Activated naive CD8-positive, alpha-beta T cell treated with anti-CD3 and anti-CD28 coated beads, Interleukin-2, amount 50 U/mL, for 24 hours (primary cell): ENCODE measurements at regions not wholly inside any gene's neighbourhood (a gene's known extent, or its start where the extent isn't known, plus 50 kb on each side); places are given as distances from the start of the nearest gene placed in this dataset.

Experiments used
- ATAC-seq: fragments of 150-1000 bp; cut with Tn5 transposase; one replicate; pipeline ENCODE4 v1.10.0; 2021
- DNase-seq: peaks from one replicate; pipeline ENCODE4 v3.0.0; 2021
- H3K27ac Mint-ChIP-seq: one replicate; pipeline ENCODE4 v1.8.0; 2021; ENCODE audit warnings: mild to moderate bottlenecking, mixed read lengths
- H3K27me3 Mint-ChIP-seq: one replicate; pipeline ENCODE4 v1.8.0; 2021; ENCODE audit warnings: mixed read lengths
- H3K36me3 Mint-ChIP-seq: one replicate; pipeline ENCODE4 v1.8.0; 2021; ENCODE audit warnings: low read depth, mixed read lengths
- H3K4me1 Mint-ChIP-seq: one replicate; pipeline ENCODE4 v1.8.0; 2021; ENCODE audit warnings: mixed read lengths
- H3K4me3 Mint-ChIP-seq: one replicate; pipeline ENCODE4 v1.8.0; 2021; ENCODE audit warnings: mild to moderate bottlenecking, moderate library complexity, mixed read lengths
- H3K9me3 Mint-ChIP-seq: one replicate; pipeline ENCODE4 v1.8.0; 2021; ENCODE audit warnings: mixed read lengths

DNA sequence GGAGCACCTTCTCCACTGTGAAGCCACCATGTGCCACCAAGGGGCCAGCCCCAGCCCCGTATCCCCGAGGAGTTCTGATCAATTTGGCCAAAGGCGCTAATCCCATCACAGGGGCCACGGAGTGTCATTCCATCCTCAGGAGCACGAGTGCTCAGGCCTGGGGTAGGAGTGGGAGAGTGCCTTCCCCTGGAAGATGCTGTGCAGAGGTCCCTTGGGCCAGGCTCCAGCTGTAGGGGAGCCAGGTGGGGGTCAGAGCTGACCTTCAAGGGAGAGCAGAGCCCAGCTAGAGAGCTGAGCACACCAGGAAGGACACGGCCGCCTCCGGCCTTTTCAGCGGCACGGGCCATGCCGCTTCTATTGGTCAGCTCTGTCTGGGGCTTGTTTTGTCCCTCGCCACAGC lies 1459.9 kb downstream of the BRD1 start:
- ATAC-seq (no peak), DNase-seq (no peak)
- Mint-ChIP-seq H3K36me3 (no peaks in the 10 kb centered on the region), H3K9me3 (no peaks in the 10 kb centered on the region), H3K4me3 (no peak overlapping the region), H3K27me3 (peaks cover 3% of the 10 kb centered on the region), H3K4me1 (no peaks in the 10 kb centered on the region), H3K27ac (no peak overlapping the region)

DNA sequence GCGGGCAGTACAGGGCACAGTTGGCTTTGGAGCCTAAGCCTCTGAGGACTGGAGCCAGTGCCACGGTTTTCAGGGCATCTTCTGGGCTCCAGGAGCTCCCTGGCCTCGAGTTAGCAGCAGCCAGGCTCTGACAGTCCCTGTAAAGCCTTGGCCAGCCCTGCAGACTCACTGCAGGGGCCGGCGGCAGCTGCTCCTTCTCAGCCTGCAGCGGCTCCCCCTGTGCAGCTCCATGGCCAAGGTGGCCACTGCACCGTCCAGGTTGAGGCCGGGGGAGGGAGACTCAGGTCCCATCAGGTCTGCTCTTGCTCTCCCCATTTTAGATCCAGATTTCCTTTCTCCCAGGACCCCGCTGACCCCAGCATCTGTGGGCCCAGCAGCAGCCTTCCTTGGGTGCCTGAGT lies 1461.1 kb downstream of the BRD1 start:
- ATAC-seq (no peak), DNase-seq (no peak)
- Mint-ChIP-seq H3K4me3 (no peak overlapping the region), H3K4me1 (no peaks in the 10 kb centered on the region), H3K9me3 (no peaks in the 10 kb centered on the region), H3K36me3 (no peaks in the 10 kb centered on the region), H3K27ac (no peak overlapping the region), H3K27me3 (peaks cover 3% of the 10 kb centered on the region)

DNA sequence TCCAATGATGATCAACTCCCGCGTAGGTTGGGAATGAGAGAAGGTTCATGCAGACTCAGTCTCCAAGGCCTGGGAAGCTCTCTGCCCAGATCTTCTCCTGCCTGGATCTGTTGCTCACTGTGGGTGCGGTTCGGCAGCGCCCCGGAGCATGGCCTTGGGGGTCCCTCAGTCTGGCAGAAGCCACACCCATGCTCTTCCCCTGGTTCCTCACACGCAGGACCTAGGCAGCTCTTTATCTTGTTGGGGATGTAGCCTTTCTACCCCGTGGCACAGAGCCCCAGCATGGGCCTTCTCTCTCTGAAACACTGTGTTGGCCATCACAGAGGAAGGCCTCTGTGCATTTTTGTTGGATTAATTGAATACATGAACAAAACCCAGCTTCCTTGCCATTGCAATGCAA lies 1461.6 kb downstream of the BRD1 start:
- no peaks in the 10 kb centered on the region for H3K9me3 Mint-ChIP-seq
- H3K4me1 Mint-ChIP-seq: no peaks in the 10 kb centered on the region
- ATAC-seq: no peak
- H3K27ac Mint-ChIP-seq: no peak overlapping the region
- H3K27me3 Mint-ChIP-seq: no peaks in the 10 kb centered on the region
- no peaks in the 10 kb centered on the region for H3K36me3 Mint-ChIP-seq
- H3K4me3 Mint-ChIP-seq: no peak overlapping the region
- DNase-seq: no peak

DNA sequence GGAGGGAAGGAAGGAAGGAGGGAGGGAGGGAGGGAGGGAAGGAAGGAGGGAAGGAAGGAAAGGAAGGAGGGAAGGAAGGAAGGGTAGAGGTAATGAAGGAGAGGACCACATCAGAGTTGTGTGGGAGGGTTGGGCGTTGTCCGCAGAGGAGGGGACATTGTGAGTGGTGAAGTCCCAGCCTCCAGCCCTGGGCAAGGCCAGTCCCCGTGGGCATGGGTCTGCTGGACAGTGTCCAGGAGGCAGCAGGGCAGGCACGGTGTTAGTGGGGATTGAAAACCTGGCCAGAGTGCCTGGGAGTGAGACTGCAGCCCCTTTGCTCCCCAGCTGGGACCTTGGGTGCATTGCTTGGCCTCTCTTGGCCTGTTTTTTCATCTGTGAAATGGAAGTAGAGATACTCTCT lies 1462.3 kb downstream of the BRD1 start:
- ATAC-seq (no peak), DNase-seq (no peak)
- no peak overlapping the region for H3K4me3 Mint-ChIP-seq
- H3K9me3 Mint-ChIP-seq: no peaks in the 10 kb centered on the region
- H3K27ac Mint-ChIP-seq: no peak overlapping the region
- no peaks in the 10 kb centered on the region for H3K27me3 Mint-ChIP-seq
- H3K4me1 Mint-ChIP-seq: no peaks in the 10 kb centered on the region
- no peaks in the 10 kb centered on the region for H3K36me3 Mint-ChIP-seq

DNA sequence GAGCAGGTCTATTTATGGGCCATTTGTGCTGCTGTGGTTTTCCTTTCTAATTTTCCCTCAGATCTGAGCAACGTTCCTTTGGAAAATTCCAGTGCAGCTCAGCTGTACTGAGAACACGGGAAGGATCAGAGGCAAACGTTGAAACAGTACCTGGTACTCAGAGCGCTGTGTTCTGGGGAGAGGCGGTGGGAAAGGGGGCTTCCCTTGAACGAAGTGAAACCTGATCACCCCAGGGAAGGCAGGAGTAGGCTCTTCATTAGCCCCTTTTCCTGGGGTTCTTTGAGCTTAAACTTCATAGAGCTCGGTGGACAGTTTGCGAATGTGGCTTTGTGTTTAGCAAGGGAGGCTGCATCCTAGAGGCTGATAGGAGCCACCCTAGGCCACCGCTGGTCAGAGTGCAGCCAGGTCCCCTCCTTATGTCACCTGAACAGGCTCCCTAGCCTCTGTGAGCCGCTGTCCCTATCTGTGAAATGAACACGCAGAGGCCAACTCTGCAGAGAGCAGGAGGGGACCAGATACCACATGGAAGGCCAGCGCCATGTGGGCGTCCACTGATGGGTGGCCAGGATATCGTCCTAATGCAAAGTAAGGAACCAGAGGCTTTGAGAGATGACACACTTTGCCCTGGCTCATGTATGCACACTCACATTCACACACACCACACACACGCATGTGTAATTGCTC lies 1464.8 kb downstream of the BRD1 start:
- no peaks in the 10 kb centered on the region for H3K27me3 Mint-ChIP-seq
- no peak overlapping the region for H3K4me3 Mint-ChIP-seq
- DNase-seq (no peak), ATAC-seq (no peak)
- no peak overlapping the region for H3K27ac Mint-ChIP-seq
- no peaks in the 10 kb centered on the region for H3K9me3 Mint-ChIP-seq
- H3K36me3 Mint-ChIP-seq: no peaks in the 10 kb centered on the region
- H3K4me1 Mint-ChIP-seq: no peaks in the 10 kb centered on the region

DNA sequence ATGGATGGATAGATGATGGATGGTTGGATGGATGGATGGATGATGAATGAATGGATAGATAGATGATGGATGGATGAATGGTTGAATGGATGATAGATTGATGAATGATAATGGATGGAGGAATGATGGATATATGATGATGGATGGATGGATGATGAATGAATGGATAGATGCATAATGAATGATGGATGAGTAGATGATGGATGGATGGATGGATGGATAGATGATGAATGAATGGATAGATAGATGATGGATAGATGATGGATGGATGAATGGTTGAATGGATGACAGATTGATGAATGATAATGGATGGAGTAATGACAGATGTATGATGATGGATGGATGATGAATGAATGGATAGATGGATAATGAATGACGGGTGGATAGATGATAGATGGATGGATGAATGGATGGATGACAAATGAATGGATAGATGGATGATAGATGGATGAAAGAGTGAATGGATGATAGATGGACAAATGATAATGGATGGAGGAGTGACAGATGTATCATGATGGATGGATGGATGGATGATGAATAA lies 1466.5 kb downstream of the BRD1 start:
- Mint-ChIP-seq H3K27ac (no peak overlapping the region), H3K9me3 (no peaks in the 10 kb centered on the region), H3K4me1 (no peaks in the 10 kb centered on the region), H3K4me3 (no peak overlapping the region), H3K36me3 (no peaks in the 10 kb centered on the region), H3K27me3 (peaks cover 4% of the 10 kb centered on the region)
- DNase-seq (no peak), ATAC-seq (no peak)

DNA sequence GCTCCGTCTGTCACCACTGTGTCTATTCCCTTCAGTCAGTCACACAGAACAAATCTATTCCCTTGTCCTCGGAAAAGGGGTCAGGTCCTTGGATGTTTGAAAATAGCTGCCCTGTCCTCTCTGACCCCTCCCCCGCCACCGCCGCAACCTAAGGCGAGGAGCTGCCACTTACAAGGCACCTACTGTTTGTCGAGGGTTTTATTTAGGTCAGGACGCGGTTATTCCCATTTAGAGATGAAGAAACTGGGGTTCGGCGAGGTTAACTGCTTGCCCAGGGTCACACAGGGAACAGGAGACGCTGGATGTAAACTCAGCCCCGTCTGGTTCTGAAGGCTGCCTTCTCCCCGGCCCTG lies 1468.1 kb downstream of the BRD1 start:
- no peak overlapping the region for H3K4me3 Mint-ChIP-seq
- no peak overlapping the region for H3K27ac Mint-ChIP-seq
- ATAC-seq (no peak), DNase-seq (no peak)
- peaks cover 4% of the 10 kb centered on the region for H3K27me3 Mint-ChIP-seq
- no peaks in the 10 kb centered on the region for H3K4me1 Mint-ChIP-seq
- no peaks in the 10 kb centered on the region for H3K9me3 Mint-ChIP-seq
- no peaks in the 10 kb centered on the region for H3K36me3 Mint-ChIP-seq

DNA sequence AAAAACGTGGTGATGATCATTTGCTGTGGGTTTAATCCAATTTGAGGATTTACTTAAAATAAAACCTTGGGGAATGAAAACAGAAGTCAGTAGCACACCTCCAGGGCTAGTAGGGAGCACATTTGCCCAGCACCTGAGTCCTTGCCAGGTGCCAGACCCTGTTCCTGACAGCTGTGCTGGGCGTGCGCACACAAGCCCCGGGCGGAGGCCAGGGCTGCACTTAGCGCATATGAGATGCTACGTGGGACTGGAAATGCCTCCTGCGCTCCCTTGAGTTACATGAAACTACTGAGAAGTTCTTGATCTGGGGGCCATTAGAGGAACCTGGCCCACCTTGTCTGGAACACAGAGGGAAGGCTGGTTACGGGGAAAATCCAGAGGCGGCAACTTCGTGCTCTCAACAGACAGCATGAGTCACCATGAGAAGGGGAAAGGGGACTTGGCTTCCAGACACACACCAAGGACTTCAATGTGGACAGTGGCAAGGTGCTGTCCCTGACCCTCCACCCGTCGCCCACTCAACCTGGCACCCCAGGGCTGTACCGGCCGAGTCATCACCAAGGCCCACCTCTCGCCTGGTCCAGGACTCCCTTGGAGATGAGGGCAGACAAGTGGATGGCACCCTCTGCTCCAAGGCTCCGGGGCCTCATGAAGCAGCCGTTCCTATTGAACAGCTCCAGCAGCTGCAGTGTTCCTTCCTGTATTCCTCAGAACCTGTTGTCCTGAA lies 1468.6 kb downstream of the BRD1 start:
- H3K4me3 Mint-ChIP-seq: no peak overlapping the region
- H3K9me3 Mint-ChIP-seq: no peaks in the 10 kb centered on the region
- no peaks in the 10 kb centered on the region for H3K36me3 Mint-ChIP-seq
- H3K27me3 Mint-ChIP-seq: peaks cover 4% of the 10 kb centered on the region
- no peaks in the 10 kb centered on the region for H3K4me1 Mint-ChIP-seq
- ATAC-seq (no peak), DNase-seq (no peak)
- no peak overlapping the region for H3K27ac Mint-ChIP-seq

DNA sequence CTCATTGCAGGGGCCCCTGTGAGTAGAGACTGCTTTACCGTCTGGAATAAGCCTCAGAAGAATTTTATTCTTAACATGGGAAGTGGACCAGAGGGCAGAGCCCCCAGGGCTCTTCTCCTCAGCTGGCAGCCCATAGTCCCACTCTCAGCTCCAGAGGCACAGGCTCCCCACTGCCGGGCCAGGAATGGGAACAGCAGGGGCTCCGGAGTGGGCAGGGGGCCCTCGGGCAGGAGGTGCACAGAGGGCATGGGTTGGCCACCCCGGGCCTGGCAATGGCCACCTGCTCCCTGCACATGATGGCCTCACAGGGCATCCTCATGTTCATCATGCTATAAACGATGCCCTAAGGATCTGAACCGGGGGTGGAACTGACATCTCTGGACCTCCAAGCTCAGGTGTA lies 1469.7 kb downstream of the BRD1 start:
- Mint-ChIP-seq H3K4me3 (no peak overlapping the region), H3K27me3 (peaks cover 6% of the 10 kb centered on the region), H3K27ac (no peak overlapping the region), H3K4me1 (no peaks in the 10 kb centered on the region), H3K9me3 (no peaks in the 10 kb centered on the region), H3K36me3 (no peaks in the 10 kb centered on the region)
- ATAC-seq (no peak), DNase-seq (no peak)

DNA sequence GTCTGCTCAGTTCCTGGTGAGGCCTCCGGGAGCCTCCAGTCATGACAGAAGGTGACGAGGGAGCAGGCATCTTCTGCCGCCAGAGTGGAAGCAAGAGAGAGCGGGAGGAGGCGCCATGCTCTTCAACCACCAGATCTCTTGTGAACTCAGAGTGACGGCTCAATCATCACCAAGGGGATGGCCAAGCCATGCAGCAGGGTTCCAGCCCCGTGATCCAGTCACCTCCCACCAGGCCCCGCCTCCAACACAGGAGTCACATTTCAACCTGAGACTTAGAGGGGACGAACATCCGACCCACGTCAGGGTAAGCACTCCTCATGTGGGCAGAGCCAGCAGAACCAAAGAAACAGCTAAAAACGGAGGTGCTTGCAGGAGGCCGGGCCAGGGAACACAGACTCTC lies 1470.5 kb downstream of the BRD1 start:
- H3K4me1 Mint-ChIP-seq: no peaks in the 10 kb centered on the region
- ATAC-seq: no peak
- no peaks in the 10 kb centered on the region for H3K36me3 Mint-ChIP-seq
- DNase-seq: no peak
- H3K27ac Mint-ChIP-seq: no peak overlapping the region
- no peak overlapping the region for H3K4me3 Mint-ChIP-seq
- no peaks in the 10 kb centered on the region for H3K9me3 Mint-ChIP-seq
- peaks cover 6% of the 10 kb centered on the region for H3K27me3 Mint-ChIP-seq

DNA sequence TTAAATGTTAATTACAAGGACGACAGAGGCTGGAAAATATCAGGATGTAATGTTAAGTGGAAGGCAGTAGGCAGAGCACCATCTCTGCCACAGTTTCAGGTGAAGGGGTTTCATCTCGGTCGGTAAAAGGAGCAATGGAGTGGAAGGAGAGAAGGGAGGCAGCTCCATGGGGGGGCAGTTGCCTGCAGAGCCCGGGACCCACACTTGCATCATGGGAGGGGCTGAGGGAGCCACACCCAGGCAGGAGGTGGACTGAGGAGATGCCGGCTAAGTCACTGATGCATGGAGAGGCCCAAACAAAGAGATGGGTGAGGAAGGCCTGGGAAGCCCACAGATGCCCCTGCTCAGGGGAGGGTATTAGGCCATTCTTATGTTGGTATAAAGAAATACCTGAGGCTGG lies 1470.9 kb downstream of the BRD1 start:
- Mint-ChIP-seq H3K9me3 (no peaks in the 10 kb centered on the region), H3K27ac (no peak overlapping the region), H3K4me1 (no peaks in the 10 kb centered on the region), H3K27me3 (peaks cover 6% of the 10 kb centered on the region), H3K36me3 (no peaks in the 10 kb centered on the region), H3K4me3 (no peak overlapping the region)
- no peak for ATAC-seq
- no peak for DNase-seq

DNA sequence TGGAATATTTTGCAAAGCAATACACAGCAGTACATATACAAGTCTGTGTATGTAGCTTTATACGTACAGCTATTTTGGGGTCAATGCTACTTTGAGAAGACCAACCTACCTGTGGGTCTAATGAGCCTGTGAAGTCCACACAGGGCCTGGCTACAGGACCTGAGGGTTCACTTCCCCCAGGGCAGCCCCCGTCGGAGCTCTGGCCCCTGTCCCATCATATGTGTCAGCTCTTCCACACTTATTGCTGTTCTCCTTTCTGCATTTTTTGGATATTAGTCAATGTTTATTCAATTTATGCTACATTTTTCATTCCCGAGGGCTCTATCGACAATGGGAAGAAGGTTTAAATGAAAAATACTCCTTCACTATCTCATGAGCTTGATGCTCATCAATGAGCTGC lies 1473.6 kb downstream of the BRD1 start:
- Mint-ChIP-seq H3K4me3 (no peak overlapping the region), H3K9me3 (no peaks in the 10 kb centered on the region), H3K27me3 (peaks cover 6% of the 10 kb centered on the region), H3K4me1 (no peaks in the 10 kb centered on the region), H3K36me3 (no peaks in the 10 kb centered on the region), H3K27ac (no peak overlapping the region)
- no peak for DNase-seq
- ATAC-seq: no peak

DNA sequence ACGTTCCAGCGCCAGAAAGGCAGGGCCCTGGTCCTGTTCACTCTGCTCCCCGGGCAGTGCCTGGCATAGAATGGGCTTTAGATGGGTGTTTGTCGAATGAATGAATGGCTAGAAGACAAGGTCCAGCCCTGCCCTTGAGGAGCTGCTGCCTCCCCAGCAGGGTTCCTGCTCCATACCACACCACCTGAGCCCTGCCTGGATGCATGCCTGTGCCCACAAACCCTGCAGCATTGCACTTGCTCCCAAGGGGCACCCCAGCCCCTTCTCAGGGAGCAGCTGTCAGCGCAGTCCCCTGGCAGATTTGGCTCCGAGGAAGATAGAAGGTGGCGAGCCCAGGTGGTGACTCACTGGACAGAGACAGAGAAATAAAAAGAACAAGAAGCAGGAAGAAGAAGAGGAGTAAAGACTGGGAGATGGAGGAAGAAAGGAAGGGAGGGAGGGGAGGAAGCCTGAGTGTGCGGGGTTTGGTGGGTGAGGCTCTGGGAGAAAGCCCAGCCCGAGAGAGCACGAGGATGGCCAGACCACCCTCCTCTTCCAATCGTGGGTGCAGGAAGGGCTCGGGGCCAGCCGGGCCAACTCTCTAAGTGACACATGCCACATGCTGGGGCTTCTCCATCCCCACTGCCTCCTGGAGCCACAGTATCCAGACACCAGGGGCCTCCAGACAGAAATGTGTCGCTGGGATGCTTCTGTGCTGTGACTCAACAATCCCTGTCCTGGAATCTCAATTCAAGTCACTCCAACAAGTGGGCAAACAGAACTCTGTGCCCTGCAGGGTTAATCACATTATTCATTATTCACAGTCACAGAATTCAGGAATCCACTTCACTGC lies 1474.3 kb downstream of the BRD1 start:
- ATAC-seq (no peak), DNase-seq (no peak)
- no peak overlapping the region for H3K27ac Mint-ChIP-seq
- peaks cover 6% of the 10 kb centered on the region for H3K27me3 Mint-ChIP-seq
- H3K4me1 Mint-ChIP-seq: no peaks in the 10 kb centered on the region
- H3K9me3 Mint-ChIP-seq: no peaks in the 10 kb centered on the region
- no peaks in the 10 kb centered on the region for H3K36me3 Mint-ChIP-seq
- no peak overlapping the region for H3K4me3 Mint-ChIP-seq

DNA sequence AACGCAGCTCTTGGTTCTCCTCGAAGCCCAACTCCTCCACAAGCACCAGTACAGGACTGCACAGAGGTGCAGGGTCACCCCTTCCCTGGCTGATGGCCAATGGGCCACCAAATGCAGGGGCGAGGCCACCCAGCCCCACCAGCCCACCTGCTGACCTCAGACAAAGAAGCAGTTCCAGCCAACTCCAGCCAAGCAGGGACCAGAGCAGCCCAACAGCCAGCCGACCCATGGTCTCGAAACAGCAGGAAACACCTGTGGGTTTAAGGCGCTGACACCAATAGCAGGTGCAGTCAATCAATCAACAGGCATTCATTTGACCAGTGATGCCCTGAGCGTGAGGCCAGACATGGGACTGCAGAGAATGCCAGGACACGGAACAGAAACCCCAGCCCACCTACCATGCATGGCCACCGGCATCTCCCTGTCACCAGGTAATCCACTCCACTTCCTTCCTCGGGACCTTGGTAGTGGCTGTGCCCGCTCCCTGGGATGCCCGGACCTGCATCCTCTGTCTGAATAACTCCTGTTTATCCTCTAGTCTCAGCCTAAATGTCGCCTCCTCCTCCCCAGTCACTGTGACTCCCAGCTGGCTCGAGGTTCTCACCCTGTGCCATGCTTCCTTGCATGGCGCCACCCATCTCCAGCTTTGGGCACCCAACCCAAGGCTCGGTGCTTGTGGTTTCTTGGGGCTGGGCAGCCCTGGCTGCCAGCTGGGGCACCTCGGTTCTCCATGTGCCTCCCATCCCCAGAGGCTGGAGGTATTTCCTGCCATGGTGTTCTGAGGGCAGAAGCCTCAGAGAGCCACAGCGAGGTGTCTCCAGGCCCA lies 1475.4 kb downstream of the BRD1 start:
- Mint-ChIP-seq H3K4me1 (no peaks in the 10 kb centered on the region), H3K9me3 (no peaks in the 10 kb centered on the region), H3K36me3 (no peaks in the 10 kb centered on the region), H3K27ac (no peak overlapping the region), H3K4me3 (no peak overlapping the region), H3K27me3 (peaks cover 6% of the 10 kb centered on the region)
- DNase-seq: no peak
- no peak for ATAC-seq
